Activated CD4-positive, alpha-beta T cell treated with anti-CD3 and anti-CD28 coated beads, Interleukin-2, amount 50 U/mL, for 1 hour (primary cell): ENCODE measurements at regions not wholly inside any gene's neighbourhood (a gene's known extent, or its start where the extent isn't known, plus 50 kb on each side); places are given as distances from the start of the nearest gene placed in this dataset.
"Not testable (repeated sequence)": the region's sequence is repeated elsewhere in the genome, so short reads cannot be mapped to it uniquely, and the experiment has no call there.

ENCODE experiments used
- DNase-seq: peaks from one replicate; pipeline ENCODE4 v3.0.0-alpha.2; 2020

DNA sequence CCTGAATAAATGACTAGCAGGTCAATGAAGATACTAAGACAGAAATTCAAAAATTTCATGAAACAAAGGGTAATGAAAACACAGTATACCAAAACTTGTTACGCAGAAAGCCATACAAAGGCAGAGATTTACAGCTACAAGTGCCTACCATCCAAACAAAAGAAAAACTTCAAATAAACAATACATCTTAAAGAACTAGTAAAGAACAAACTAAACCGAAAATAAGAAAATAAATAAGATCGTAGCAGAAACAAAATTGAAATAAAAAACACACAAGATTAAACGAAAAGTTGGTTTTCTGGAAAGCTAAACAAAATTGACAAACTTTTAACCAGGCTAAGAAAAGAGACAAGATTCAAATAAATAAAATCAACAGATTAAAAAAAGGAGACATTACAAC is 51.5 kb downstream of the VPREB1 start:
- not testable (repeated sequence) for DNase-seq

DNA sequence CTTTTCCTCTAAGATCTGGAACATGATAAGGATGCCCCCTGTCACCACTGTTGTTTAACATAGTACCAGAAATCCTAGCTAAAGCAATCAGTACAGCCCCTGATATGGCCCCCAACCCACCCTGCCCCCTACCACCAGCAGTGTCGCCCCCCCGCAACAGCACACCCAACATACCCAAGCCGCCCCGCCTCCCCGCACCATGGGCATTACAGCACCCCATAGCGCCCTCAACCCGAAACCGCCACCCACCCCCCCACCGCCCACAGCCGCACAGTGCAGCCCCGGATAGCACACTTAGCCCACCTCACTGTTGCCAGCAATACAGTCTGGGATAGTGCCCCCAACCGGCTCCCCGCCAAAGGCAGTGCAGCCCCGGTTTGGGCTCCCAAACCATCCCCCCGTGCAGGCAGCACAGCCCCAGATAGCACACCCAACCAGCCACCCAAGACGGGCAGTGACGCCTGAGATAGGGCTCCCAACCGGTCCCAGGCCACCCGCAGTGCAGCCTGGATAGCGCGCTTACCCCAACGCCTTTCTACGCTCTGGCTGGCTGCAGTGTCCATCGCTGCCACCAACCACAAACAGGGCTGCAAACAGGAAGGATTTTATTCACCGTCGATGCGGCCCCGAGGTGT is 52.7 kb downstream of the VPREB1 start:
- DNase-seq: not testable (repeated sequence)

DNA sequence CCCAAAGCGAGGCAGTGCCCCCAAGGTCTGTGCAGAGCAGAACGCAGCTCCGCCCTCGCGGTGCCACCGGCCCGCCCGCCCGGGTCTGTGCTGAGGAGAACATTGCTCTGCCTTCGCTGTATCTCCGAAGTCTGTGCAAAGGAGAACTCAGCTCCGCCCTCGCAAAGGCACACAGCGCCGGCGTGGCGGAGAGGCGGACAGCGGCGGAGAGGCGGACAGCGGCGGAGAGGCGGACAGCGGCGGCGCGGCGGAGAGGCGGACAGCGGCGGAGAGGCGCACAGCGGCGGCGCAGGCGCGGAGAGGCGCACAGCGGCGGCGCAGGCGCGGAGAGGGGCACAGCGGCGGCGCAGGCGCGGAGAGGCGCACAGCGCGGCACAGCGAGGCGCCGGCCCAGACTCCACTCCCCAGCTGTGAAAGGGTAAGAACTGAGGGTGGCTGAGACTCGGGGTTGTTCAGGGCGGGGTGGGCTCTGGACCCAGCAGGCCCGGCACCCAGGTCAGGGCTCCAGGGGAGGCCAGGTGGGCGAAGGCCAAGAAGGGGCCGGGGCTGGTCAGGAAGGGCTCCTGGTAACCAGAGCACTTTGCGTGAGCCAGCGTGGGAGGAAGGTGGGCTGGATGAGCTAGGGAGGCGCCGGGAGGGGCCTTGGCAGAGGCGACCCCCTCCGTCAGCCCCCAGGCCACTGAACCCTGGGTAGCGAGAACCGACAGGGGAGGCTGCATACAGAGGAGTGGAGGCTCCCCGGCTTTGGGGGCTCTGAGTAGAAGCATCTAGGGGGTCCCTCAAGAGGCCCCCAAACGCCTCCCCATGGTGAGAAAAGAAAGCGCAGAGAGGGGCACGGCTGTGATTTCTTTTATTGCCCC is 53.4 kb downstream of the VPREB1 start:
- DNase-seq: peak; percentile 73

DNA sequence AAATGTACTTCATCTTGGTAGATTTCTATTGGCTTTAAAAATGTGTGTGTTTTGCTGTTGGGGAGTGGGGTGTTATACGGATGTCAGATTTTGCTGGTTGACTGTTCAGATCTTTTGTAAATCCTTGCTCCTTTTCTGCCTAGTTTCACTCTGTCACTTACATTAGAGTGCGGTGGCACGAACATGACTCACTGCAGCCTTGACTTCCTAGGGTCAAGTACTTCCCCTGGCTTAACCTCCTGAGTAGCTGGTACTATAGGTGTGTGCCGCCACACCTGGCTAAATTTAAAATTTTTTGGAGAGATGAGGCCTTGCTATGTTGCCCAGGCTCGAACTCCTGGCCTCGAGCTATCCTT is 54.0 kb downstream of the VPREB1 start:
- not testable (repeated sequence) for DNase-seq

DNA sequence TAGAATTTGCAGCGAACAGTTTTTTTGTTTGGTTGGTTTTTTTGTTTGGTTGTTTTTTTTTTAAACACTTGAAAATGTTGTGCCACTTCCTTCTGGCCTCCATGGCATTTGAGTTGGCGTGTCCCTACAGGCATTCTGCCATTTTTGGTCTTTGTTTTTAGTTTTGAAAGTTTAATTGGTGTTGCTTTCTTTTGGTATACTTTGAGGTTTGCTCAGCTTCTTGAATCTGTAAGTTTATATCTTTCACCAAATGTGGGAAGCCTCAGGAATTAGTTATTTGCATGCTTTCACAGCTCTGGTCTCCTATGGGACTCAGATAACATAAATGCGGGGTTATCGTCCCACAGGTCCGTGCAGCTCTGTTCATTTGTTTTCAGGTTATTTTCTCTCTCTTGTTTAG is 55.9 kb downstream of the VPREB1 start:
- DNase-seq: not testable (repeated sequence)

DNA sequence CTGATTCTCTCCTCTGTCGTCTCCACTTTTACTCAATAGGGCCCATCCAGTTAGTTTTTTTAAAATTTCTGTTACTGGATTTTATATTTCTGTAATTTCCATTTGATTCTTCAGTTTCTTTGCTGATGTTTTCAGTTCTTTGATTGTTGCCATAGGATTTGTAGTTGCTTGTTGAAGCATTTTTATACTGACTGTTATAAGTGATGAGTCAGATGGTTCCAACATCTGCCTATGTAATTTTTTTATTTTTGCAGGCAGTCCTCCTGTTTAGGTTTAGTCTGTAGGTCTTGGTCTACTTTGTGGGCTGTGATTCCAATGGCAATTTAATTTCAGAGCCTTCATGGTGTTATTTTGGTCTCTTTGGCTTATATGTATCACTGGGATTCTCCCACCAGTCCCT is 56.4 kb downstream of the VPREB1 start:
- DNase-seq: not testable (repeated sequence)

GRCh38 chr22:22316589-22316988 is 72.0 kb downstream of the VPREB1 start:
- DNase-seq: no peak

DNA sequence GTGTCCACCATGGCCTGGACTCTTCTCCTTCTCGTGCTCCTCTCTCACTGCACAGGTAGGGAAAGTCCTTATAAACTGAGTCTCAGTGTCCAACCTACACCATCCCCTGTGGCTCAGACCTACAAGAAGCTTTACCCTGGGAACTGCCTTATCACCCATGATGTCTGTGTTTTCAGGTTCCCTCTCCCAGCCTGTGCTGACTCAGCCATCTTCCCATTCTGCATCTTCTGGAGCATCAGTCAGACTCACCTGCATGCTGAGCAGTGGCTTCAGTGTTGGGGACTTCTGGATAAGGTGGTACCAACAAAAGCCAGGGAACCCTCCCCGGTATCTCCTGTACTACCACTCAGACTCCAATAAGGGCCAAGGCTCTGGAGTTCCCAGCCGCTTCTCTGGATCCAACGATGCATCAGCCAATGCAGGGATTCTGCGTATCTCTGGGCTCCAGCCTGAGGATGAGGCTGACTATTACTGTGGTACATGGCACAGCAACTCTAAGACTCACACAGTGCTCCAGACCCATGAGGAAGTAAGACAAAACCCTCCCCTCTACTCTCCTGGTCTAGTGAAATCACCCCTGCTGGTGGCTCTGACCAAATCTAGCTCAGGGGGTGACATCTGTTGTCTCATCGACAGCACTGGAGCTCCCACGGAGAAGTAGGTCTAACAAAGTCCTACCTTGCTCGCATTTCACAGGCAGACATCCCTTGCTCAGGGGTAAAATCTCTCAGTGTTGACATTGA is 74.3 kb downstream of the VPREB1 start:
- no peak for DNase-seq

DNA sequence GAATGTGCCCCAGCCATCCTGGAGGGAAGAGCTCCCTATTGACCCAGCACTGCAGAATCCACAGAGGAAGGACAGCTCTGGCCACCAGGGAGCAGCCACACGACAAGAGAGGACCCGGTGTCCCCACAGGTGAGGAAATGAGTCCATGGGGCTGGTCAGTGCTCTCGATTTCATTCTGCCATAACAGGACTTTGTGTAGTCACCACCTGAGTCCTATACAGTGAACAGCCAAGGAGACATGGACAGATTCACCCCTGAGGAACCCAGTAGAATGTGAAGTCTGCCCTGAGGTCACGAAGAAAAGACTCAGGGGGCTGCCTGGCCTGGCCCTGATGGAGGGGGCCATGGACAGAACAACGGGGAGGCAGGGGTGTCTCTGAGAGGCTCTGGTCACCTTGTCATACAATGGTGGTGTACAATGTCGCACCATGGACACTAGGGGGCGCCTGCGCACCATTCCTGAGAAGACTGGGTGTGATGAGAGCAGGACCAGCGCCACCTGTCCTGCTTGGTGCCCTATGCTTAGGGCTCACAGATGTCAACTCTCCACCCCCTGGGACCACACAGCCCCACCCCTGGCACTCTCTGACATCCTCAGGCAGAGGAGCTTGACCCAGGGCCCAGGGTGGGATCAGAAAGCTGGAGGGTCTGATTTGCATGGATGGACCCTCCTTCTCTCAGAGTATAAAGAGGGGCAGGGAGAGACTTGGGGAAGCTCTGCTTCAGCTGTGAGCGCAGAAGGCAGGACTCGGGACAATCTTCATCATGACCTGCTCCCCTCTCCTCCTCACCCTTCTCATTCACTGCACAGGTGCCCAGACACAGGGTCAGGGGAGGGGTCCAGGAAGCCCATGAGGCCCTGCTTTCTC is 77.4 kb downstream of the VPREB1 start:
- peak; percentile 69 for DNase-seq

- no peak for DNase-seq
These were observed 78.2 kb downstream of the VPREB1 start for GRCh38 chr22:22322792-22323191.

GRCh38 chr22:22327723-22328122 is 83.1 kb downstream of the VPREB1 start:
- no peak for DNase-seq

DNA sequence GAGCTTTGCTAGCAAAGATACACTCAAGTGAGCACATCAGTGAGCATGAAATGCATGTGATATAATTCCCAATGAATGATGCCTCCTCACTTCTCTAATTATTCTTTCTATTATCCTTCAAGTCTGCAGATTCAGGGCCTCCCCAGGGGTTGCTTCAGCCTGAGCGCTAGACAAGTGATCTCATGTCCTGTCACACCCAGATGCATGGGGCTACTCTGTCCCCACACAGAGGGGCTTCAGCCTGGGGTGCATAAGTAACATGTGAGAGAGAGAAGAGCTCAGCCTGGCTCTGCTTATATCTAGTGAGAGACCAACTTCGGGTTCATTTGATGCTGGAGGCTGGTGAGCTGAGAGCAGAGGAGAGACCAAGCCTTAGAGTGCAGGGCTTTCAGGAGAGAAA is 85.2 kb downstream of the VPREB1 start:
- DNase-seq: no peak

- DNase-seq: not testable (repeated sequence)
These were observed 91.1 kb downstream of the VPREB1 start for GRCh38 chr22:22335640-22336039.

DNA sequence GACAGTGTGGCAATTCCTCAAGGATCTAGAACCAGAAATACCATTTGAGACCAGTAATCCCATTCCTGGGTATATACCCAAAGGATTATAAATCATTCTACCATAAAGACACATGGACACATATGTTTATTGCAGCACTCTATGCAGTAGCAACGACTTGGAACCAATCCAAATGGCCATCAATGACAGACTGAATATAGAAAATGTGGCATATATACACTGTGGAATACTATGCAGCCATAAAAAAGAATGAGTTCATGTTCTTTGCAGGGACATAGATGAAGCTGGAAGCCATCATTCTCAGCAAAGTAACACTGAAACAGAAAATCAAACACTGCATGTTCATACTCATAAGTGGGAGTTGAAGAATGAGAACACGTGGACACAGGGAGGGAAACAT is 91.7 kb downstream of the VPREB1 start:
- not testable (repeated sequence) for DNase-seq

DNA sequence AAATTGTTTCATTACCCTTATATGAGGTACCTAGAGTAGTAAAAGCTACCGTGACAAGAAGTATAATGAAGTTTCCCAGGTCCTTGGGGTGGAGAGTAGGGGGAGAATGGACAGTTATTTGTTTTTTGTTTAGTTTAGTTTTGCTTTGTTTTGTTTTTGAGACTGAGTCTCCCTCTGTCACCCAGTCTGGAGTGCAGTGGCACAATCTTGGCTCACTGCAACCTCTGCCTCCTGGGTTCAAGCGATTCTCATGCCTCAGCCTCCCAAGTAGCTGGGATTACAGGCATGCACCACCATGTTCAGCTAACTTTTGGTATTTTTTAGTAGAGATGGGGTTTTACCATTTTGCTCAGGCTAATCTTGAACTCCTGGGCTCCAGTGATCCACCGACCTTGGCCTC is 94.2 kb downstream of the VPREB1 start:
- DNase-seq: not testable (repeated sequence)

DNA sequence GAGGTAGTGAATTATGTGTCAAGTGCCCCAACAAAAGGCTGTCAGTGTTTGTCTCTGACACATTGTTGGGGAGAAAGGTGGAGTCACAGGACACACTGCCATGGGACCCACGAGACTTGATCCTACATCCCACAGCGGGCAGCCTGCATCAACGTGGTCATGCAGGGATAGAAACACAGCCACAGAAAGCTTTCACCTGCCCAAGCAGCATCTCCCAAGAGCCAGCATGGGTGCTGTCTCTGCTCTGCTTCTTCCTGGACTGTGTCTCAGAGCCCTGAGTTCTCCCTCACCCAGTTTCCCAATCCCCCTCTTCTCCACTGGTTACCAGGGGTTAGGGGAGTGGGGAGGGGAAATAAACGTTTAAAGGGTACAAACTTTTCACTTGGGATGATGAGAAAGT is 97.2 kb downstream of the VPREB1 start:
- DNase-seq: no peak

- peak; percentile 65 for DNase-seq
These were observed 98.4 kb downstream of the VPREB1 start for GRCh38 chr22:22342697-22343580.

DNA sequence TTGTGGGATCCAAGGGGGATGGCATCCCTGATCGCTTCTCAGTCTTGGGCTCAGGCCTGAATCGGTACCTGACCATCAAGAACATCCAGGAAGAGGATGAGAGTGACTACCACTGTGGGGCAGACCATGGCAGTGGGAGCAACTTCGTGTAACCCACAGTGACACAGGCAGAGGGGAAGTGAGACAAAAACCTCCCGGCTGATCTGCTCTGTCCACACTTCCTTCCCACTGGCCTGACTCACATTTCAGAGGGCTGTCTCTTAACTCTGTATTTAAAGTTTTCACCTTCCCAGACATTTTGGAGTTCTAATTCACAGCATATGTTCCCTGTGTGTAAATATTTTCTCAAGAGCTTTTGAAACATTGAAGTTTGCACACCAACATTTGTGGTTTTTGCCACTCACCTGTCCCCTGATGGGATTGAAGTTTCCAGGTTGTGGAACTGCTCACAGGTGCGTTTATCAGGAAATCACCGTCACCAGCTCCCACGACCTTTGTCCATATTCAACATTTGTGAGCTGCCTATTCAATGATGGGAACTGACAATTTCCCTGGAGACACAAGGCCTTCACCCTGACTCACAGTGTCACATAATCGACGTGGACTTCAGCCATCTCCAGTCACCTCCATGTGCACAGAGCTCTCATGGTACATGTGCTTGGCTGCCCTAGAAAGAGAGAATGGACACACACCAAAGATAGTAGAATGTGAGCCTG is 99.2 kb downstream of the VPREB1 start:
- DNase-seq: no peak

DNA sequence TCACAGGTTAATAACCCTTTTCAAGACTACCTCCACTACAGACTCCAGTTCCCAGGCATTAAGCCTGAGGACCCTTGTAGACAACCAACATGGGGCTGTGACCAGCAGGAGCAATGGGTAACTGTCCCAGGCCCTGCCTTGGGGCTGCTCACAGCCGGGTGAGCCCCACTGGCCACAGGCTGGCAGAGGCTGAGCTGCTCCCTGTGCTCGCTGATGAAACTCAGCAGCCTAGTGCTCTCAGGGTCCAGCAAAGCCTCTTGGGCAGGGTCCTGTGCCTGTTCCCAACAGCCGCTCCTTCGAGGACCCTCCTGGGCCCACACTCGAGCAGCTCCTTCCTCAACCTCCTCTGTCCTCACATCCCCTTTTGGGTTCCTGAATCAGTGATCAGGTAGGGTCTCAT is 99.8 kb downstream of the VPREB1 start:
- no peak for DNase-seq

DNA sequence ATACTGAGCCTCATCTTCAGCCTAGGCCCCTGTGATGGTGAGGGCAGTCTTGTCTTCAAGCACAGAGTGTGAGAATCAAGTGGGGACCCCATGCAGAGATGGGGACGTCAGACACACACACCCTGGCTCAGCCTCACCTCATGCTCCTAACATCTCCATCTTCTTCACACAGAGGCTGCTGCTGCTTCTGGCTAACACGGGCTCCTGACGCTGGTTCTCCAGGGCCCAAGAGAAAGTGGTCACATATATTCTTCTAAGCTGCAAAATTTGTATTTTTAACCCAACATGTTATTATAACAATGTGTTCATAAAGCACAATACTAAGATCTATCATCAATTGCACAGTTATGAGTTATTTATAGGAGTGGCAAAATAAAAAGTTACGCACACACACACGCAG is 101.2 kb downstream of the VPREB1 start:
- DNase-seq: no peak
